Mesendoderm (in vitro differentiated cells): ENCODE measurements at regions not wholly inside any gene's neighbourhood (a gene's known extent, or its start where the extent isn't known, plus 50 kb on each side); places are given as distances from the start of the nearest gene placed in this dataset.

Source experiments
- DNase-seq: peaks from one replicate; pipeline ENCODE4 v3.0.0; 2013
- H2AK5ac ChIP-seq: 2 replicates; pipeline ENCODE4 v1.6.1; 2013; ENCODE audit warnings: low read length, inconsistent platforms
- H2BK120ac ChIP-seq: 2 replicates; pipeline ENCODE4 v1.6.1; 2013; ENCODE audit warnings: low read depth, mild to moderate bottlenecking, low read length, moderate library complexity, mixed read lengths
- H2BK15ac ChIP-seq: replicated peaks from 2 replicates; pipeline ENCODE4 v1.6.1; 2013; ENCODE audit warnings: low read depth, mild to moderate bottlenecking, moderate library complexity
- H2BK5ac ChIP-seq: 2 replicates; pipeline ENCODE4 v1.6.1; 2013; ENCODE audit warnings: low read length, inconsistent platforms
- H3K18ac ChIP-seq: 2 replicates; pipeline ENCODE4 v1.6.1; 2013; ENCODE audit warnings: mild to moderate bottlenecking, low read length, mixed read lengths
- H3K23ac ChIP-seq: one replicate; pipeline ENCODE4 v1.6.1; 2013; ENCODE audit warnings: low read length
- H3K27ac ChIP-seq: 2 replicates; pipeline ENCODE4 v1.5.1; 2013; ENCODE audit warnings: low read depth, mild to moderate bottlenecking, inconsistent platforms, low read length, moderate library complexity
- H3K27me3 ChIP-seq: 2 replicates; pipeline ENCODE4 v1.6.1; 2013; ENCODE audit warnings: low read length, control low read depth, mild to moderate bottlenecking, inconsistent platforms; ENCODE audit not compliant: insufficient read depth, poor library complexity
- H3K36me3 ChIP-seq: 2 replicates; pipeline ENCODE4 v1.6.1; 2013; ENCODE audit warnings: low read length, inconsistent platforms; ENCODE audit not compliant: control insufficient read depth, insufficient read depth
- H3K4ac ChIP-seq: one replicate; pipeline ENCODE4 v1.6.1; 2013; ENCODE audit warnings: low read depth, mild to moderate bottlenecking, low read length, moderate library complexity
- H3K4me1 ChIP-seq: 2 replicates; pipeline ENCODE4 v1.6.1; 2013; ENCODE audit warnings: low read depth, low read length, inconsistent platforms; ENCODE audit not compliant: control insufficient read depth
- H3K4me2 ChIP-seq: 2 replicates; pipeline ENCODE4 v1.6.1; 2013; ENCODE audit warnings: low read length
- H3K4me3 ChIP-seq: 2 replicates; pipeline ENCODE4 v1.5.1; 2013; ENCODE audit warnings: mild to moderate bottlenecking, low read length
- H3K56ac ChIP-seq: one replicate; pipeline ENCODE4 v1.6.1; 2013; ENCODE audit warnings: low read length
- H3K79me1 ChIP-seq: 2 replicates; pipeline ENCODE4 v1.6.1; 2013; ENCODE audit warnings: low read length, inconsistent platforms
- H3K79me2 ChIP-seq: 2 replicates; pipeline ENCODE4 v1.6.1; 2013; ENCODE audit warnings: mild to moderate bottlenecking, low read length; ENCODE audit not compliant: control insufficient read depth, insufficient read depth
- H3K9ac ChIP-seq: 2 replicates; pipeline ENCODE4 v1.6.1; 2013; ENCODE audit warnings: low read length, inconsistent platforms
- H4K5ac ChIP-seq: one replicate; pipeline ENCODE4 v1.6.1; 2013; ENCODE audit warnings: low read length
- H4K8ac ChIP-seq: one replicate; pipeline ENCODE4 v1.6.1; 2013; ENCODE audit warnings: low read depth, mild to moderate bottlenecking, control low read depth, low read length, moderate library complexity
- WGBS: extraction: QIAGEN DNeasy Blood & Tissue Kit; methylation state at CpG from one replicate; pipeline ENCODE4 v1.1.7; 2013; ENCODE audit warnings: low lambda C conversion rate, missing lambda C conversion rate; ENCODE audit not compliant: insufficient coverage; ENCODE audit errors: extremely low coverage; 5-methylcytosine and 5-hydroxymethylcytosine counted together

- WGBS = no CpG with 5 or more reads among the region's 5 CpGs
- H3K36me3 ChIP-seq = no peaks in the 10 kb centered on the region
- no peaks in the 10 kb centered on the region for H3K79me1 ChIP-seq
- no peak overlapping the region for H3K4me3 ChIP-seq
- no peak overlapping the region for H3K4me2 ChIP-seq
- no peak overlapping the region for H2AK5ac ChIP-seq
- H3K4me1 ChIP-seq = no peaks in the 10 kb centered on the region
- no peaks in the 10 kb centered on the region for H3K27me3 ChIP-seq
- H2BK5ac ChIP-seq = no peak overlapping the region
- H3K9ac ChIP-seq = no peak overlapping the region
- no peak overlapping the region for H3K27ac ChIP-seq
- no peak overlapping the region for H3K18ac ChIP-seq
- no peak for DNase-seq
- H2BK15ac ChIP-seq = no peak overlapping the region
- H2BK120ac ChIP-seq = no peak overlapping the region
- no peak overlapping the region for H3K4ac ChIP-seq
- no peak overlapping the region for H4K5ac ChIP-seq
- H3K79me2 ChIP-seq = no peaks in the 10 kb centered on the region
- H3K23ac ChIP-seq = no peak overlapping the region
- H4K8ac ChIP-seq = no peak overlapping the region
- H3K56ac ChIP-seq = no peak overlapping the region
These were observed 226.3 kb downstream of the CBLN1 start for GRCh38 chr16:49055291-49055690.

GRCh38 chr16:49054606-49055005 lies 227.0 kb downstream of the CBLN1 start:
- no peak overlapping the region for H4K8ac ChIP-seq
- no peak overlapping the region for H3K56ac ChIP-seq
- no peak overlapping the region for H3K4me2 ChIP-seq
- no peak overlapping the region for H2BK15ac ChIP-seq
- no peaks in the 10 kb centered on the region for H3K79me2 ChIP-seq
- no peak overlapping the region for H3K18ac ChIP-seq
- no CpG with 5 or more reads among the region's 5 CpGs for WGBS
- no peak overlapping the region for H3K27ac ChIP-seq
- no peak overlapping the region for H2AK5ac ChIP-seq
- H3K27me3 ChIP-seq = no peaks in the 10 kb centered on the region
- H3K23ac ChIP-seq = no peak overlapping the region
- no peaks in the 10 kb centered on the region for H3K4me1 ChIP-seq
- H3K4me3 ChIP-seq = no peak overlapping the region
- no peak overlapping the region for H2BK5ac ChIP-seq
- no peak overlapping the region for H3K4ac ChIP-seq
- no peaks in the 10 kb centered on the region for H3K36me3 ChIP-seq
- no peak overlapping the region for H4K5ac ChIP-seq
- no peak overlapping the region for H2BK120ac ChIP-seq
- no peaks in the 10 kb centered on the region for H3K79me1 ChIP-seq
- no peak overlapping the region for H3K9ac ChIP-seq
- DNase-seq = no peak

GRCh38 chr16:49052846-49053245 lies 228.8 kb downstream of the CBLN1 start:
- Histone ChIP-seq H3K4me2 (no peak overlapping the region), H4K5ac (no peak overlapping the region), H3K4me1 (no peaks in the 10 kb centered on the region), H4K8ac (no peak overlapping the region), H2AK5ac (no peak overlapping the region), H3K27ac (no peak overlapping the region), H3K79me1 (no peaks in the 10 kb centered on the region), H3K4ac (no peak overlapping the region), H3K27me3 (no peaks in the 10 kb centered on the region), H3K56ac (no peak overlapping the region), H3K23ac (no peak overlapping the region), H2BK5ac (no peak overlapping the region), H2BK120ac (no peak overlapping the region), H3K18ac (no peak overlapping the region), H3K4me3 (no peak overlapping the region), H3K9ac (no peak overlapping the region), H3K79me2 (no peaks in the 10 kb centered on the region), H3K36me3 (no peaks in the 10 kb centered on the region), H2BK15ac (no peak overlapping the region)
- WGBS = no CpG with 5 or more reads among the region's 9 CpGs
- DNase-seq = no peak

GRCh38 chr16:49051576-49051975 lies 230.1 kb downstream of the CBLN1 start:
- H3K9ac ChIP-seq = no peak overlapping the region
- H3K4me1 ChIP-seq = no peaks in the 10 kb centered on the region
- no CpG with 5 or more reads among the region's 2 CpGs for WGBS
- H3K56ac ChIP-seq = no peak overlapping the region
- no peak overlapping the region for H4K8ac ChIP-seq
- H3K4me2 ChIP-seq = no peak overlapping the region
- no peak overlapping the region for H2AK5ac ChIP-seq
- no peaks in the 10 kb centered on the region for H3K79me2 ChIP-seq
- H3K4me3 ChIP-seq = no peak overlapping the region
- H4K5ac ChIP-seq = no peak overlapping the region
- DNase-seq = no peak
- no peak overlapping the region for H2BK15ac ChIP-seq
- H3K23ac ChIP-seq = no peak overlapping the region
- H3K4ac ChIP-seq = no peak overlapping the region
- H3K79me1 ChIP-seq = no peaks in the 10 kb centered on the region
- H3K27ac ChIP-seq = no peak overlapping the region
- no peak overlapping the region for H2BK5ac ChIP-seq
- H2BK120ac ChIP-seq = no peak overlapping the region
- H3K27me3 ChIP-seq = no peaks in the 10 kb centered on the region
- H3K18ac ChIP-seq = no peak overlapping the region
- no peaks in the 10 kb centered on the region for H3K36me3 ChIP-seq

- DNase-seq = no peak
- no peak overlapping the region for H3K23ac ChIP-seq
- H3K4me3 ChIP-seq = no peak overlapping the region
- no peak overlapping the region for H2BK5ac ChIP-seq
- no peak overlapping the region for H4K8ac ChIP-seq
- no peak overlapping the region for H2BK15ac ChIP-seq
- H2AK5ac ChIP-seq = no peak overlapping the region
- H2BK120ac ChIP-seq = no peak overlapping the region
- no peak overlapping the region for H3K56ac ChIP-seq
- no peak overlapping the region for H3K9ac ChIP-seq
- WGBS = no CpG with 5 or more reads among the region's 4 CpGs
- no peak overlapping the region for H3K4me2 ChIP-seq
- no peak overlapping the region for H3K27ac ChIP-seq
- H4K5ac ChIP-seq = no peak overlapping the region
- no peaks in the 10 kb centered on the region for H3K4me1 ChIP-seq
- H3K4ac ChIP-seq = no peak overlapping the region
- H3K79me1 ChIP-seq = no peaks in the 10 kb centered on the region
- H3K18ac ChIP-seq = no peak overlapping the region
- no peaks in the 10 kb centered on the region for H3K27me3 ChIP-seq
- no peaks in the 10 kb centered on the region for H3K79me2 ChIP-seq
- H3K36me3 ChIP-seq = no peaks in the 10 kb centered on the region
These were observed 231.0 kb downstream of the CBLN1 start for GRCh38 chr16:49050607-49051006.

GRCh38 chr16:49049644-49050043 lies 232.0 kb downstream of the CBLN1 start:
- no peak overlapping the region for H3K9ac ChIP-seq
- H4K5ac ChIP-seq = no peak overlapping the region
- H2BK15ac ChIP-seq = no peak overlapping the region
- H3K18ac ChIP-seq = no peak overlapping the region
- WGBS = no CpG with 5 or more reads among the region's 3 CpGs
- no peak overlapping the region for H3K4me2 ChIP-seq
- H3K4ac ChIP-seq = no peak overlapping the region
- H3K27me3 ChIP-seq = no peaks in the 10 kb centered on the region
- H3K4me1 ChIP-seq = no peaks in the 10 kb centered on the region
- no peaks in the 10 kb centered on the region for H3K79me1 ChIP-seq
- H3K23ac ChIP-seq = no peak overlapping the region
- H2BK5ac ChIP-seq = no peak overlapping the region
- H2AK5ac ChIP-seq = no peak overlapping the region
- H3K27ac ChIP-seq = no peak overlapping the region
- no peak overlapping the region for H3K4me3 ChIP-seq
- no peaks in the 10 kb centered on the region for H3K36me3 ChIP-seq
- DNase-seq = no peak
- H3K56ac ChIP-seq = no peak overlapping the region
- H2BK120ac ChIP-seq = no peak overlapping the region
- H3K79me2 ChIP-seq = no peaks in the 10 kb centered on the region
- no peak overlapping the region for H4K8ac ChIP-seq
